ENCODE measurements at regions not wholly inside any gene's neighbourhood (a gene's known extent, or its start where the extent isn't known, plus 50 kb on each side); places are given as distances from the start of the nearest gene placed in this dataset.

DNA sequence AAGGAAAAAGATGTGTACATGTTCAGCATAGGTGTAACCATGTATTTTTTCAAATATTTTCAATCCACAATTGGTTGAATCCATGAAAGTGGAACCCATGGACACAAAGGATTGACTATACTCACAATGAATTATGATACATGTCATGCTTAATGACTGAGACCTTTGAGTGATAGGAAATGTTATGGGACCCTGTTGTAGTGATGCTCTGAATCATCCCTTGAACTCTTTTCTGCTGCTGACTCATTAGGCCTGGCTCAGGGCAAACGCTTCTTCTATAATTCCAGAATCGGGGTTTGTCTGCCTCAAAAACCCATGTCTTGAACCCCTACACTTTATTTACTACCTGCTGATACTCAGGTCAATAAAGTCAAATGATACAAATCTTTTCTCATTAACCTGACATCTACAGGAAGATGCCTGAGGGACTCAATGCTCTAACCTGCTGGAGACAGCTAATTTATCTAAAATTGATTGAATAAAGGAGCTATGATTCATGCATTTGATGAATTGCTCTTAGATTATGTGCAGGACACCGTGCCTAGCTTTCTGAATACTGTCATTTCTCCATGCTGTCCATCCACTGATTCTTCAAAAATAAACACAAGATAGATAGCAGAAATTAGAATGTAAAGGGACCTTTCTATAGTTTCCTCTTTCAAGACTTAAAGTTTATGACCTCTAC is 260.1 kb downstream of the PRELID2 start:
- no peak overlapping the region for H3K27ac ChIP-seq
- no peaks in the 10 kb centered on the region for H3K4me1 ChIP-seq (ENCODE audit: low read depth)
- no peaks in the 10 kb centered on the region for H3K36me3 ChIP-seq
- no peaks in the 10 kb centered on the region for H3K9me3 ChIP-seq (ENCODE audit: low read depth)
- no peaks in the 10 kb centered on the region for H3K27me3 ChIP-seq
- no peak overlapping the region for H3K4me3 ChIP-seq
- no peak for DNase-seq (ENCODE audit: low read depth in 1 of 2, low spot score in 1 of 2)
- no peak for TF ChIP-seq CTCF (IDR thresholded peaks at IDR 0.05; ENCODE audit: low read depth, low read length)

- Histone ChIP-seq H3K9me3 (ENCODE audit: low read depth) (no peaks in the 10 kb centered on the region), H3K4me3 (no peak overlapping the region), H3K4me1 (ENCODE audit: low read depth) (no peaks in the 10 kb centered on the region), H3K27me3 (no peaks in the 10 kb centered on the region), H3K27ac (no peak overlapping the region), H3K36me3 (no peaks in the 10 kb centered on the region)
- TF ChIP-seq CTCF (IDR thresholded peaks at IDR 0.05; ENCODE audit: low read depth, low read length) = no peak
- no peak for DNase-seq (ENCODE audit: low read depth in 1 of 2, low spot score in 1 of 2)
Measured at GRCh38 chr5:145568581-145568980, 266.6 kb downstream of the PRELID2 start.

DNA sequence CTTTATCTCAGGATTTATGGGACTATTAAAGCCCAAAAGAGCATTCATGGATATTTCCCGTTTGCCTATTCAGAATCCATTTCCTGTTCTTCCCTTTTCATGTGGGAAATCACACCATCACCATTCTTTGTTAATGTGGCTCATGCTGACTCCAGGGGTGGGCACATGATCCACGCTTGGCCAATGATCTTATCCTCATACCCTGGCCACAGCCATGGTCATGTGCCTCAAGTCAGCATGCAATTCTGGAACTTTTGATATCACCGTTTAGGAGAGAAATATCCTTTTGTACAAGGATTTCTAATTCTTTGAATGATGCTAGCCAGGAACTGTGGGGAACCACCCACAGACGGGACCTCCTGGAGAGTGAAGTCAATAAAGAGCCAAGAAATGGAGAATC is 272.2 kb downstream of the PRELID2 start:
- Histone ChIP-seq H3K36me3 (no peaks in the 10 kb centered on the region), H3K4me1 (ENCODE audit: low read depth) (peaks cover 20% of the 10 kb centered on the region), H3K4me3 (no peak overlapping the region), H3K9me3 (ENCODE audit: low read depth) (no peaks in the 10 kb centered on the region), H3K27ac (no peak overlapping the region), H3K27me3 (no peaks in the 10 kb centered on the region)
- DNase-seq (ENCODE audit: low read depth in 1 of 2, low spot score in 1 of 2) = no peak
- no peak for TF ChIP-seq CTCF (IDR thresholded peaks at IDR 0.05; ENCODE audit: low read depth, low read length)

GRCh38 chr5:145558288-145558687 is 276.9 kb downstream of the PRELID2 start:
- peak in 1 of 2 donors; percentile 18 for DNase-seq (ENCODE audit: low read depth in 1 of 2, low spot score in 1 of 2)
- no peak for TF ChIP-seq CTCF (IDR thresholded peaks at IDR 0.05; ENCODE audit: low read depth, low read length)
- H3K9me3 ChIP-seq (ENCODE audit: low read depth) = no peaks in the 10 kb centered on the region
- H3K27ac ChIP-seq = no peak overlapping the region
- H3K36me3 ChIP-seq = no peaks in the 10 kb centered on the region
- no peak overlapping the region for H3K4me3 ChIP-seq
- peaks cover 20% of the 10 kb centered on the region for H3K4me1 ChIP-seq (ENCODE audit: low read depth)
- no peaks in the 10 kb centered on the region for H3K27me3 ChIP-seq

- peaks cover 20% of the 10 kb centered on the region for H3K4me1 ChIP-seq (ENCODE audit: low read depth)
- H3K9me3 ChIP-seq (ENCODE audit: low read depth) = no peaks in the 10 kb centered on the region
- H3K4me3 ChIP-seq = no peak overlapping the region
- TF ChIP-seq CTCF (IDR thresholded peaks at IDR 0.05; ENCODE audit: low read depth, low read length) = no peak
- no peaks in the 10 kb centered on the region for H3K27me3 ChIP-seq
- no peak for DNase-seq (ENCODE audit: low read depth in 1 of 2, low spot score in 1 of 2)
- H3K36me3 ChIP-seq = no peaks in the 10 kb centered on the region
- no peak overlapping the region for H3K27ac ChIP-seq
Measured at GRCh38 chr5:145557345-145557744, 277.8 kb downstream of the PRELID2 start.

Measured in cardiac muscle cell (in vitro differentiated cells and primary cell).